GM18499 (cell line): ENCODE measurements at regions not wholly inside any gene's neighbourhood (a gene's known extent, or its start where the extent isn't known, plus 50 kb on each side); places are given as distances from the start of the nearest gene placed in this dataset.

Source experiments
- ATAC-seq: cut with Tn5 transposase; IDR thresholded peaks from one replicate; pipeline ENCODE4 v1.9.1; 2021; ENCODE audit warnings: moderate number of reproducible peaks; ENCODE audit not compliant: insufficient read depth, unreplicated experiment

GRCh38 chr10:91124016-91124415, 96.4 kb upstream of the PCGF5 start:
- no peak for ATAC-seq

GRCh38 chr10:91126471-91126870, 94.0 kb upstream of the PCGF5 start:
- ATAC-seq: no peak

- no peak for ATAC-seq
Measured at GRCh38 chr10:91127341-91128082, 93.0 kb upstream of the PCGF5 start.

- ATAC-seq: no peak
Measured at GRCh38 chr10:91135113-91135512, 85.3 kb upstream of the PCGF5 start.

- no peak for ATAC-seq
Measured at GRCh38 chr10:91137011-91137643, 83.3 kb upstream of the PCGF5 start.

- no peak for ATAC-seq
Measured at GRCh38 chr10:91137822-91138221, 82.6 kb upstream of the PCGF5 start.

- ATAC-seq: no peak
Measured at GRCh38 chr10:91140995-91141549, 79.4 kb upstream of the PCGF5 start.

- ATAC-seq: no peak
Measured at GRCh38 chr10:91144961-91145360, 75.5 kb upstream of the PCGF5 start.

- no peak for ATAC-seq
Measured at GRCh38 chr10:91146146-91146545, 74.3 kb upstream of the PCGF5 start.

GRCh38 chr10:91149550-91149949, 70.9 kb upstream of the PCGF5 start:
- no peak for ATAC-seq

GRCh38 chr10:91150631-91151030, 69.8 kb upstream of the PCGF5 start:
- ATAC-seq: no peak

GRCh38 chr10:91153508-91153907, 67.0 kb upstream of the PCGF5 start:
- ATAC-seq: no peak

- ATAC-seq: no peak
Measured at GRCh38 chr10:91154842-91155241, 65.6 kb upstream of the PCGF5 start.

- no peak for ATAC-seq
Measured at GRCh38 chr10:91156196-91156595, 64.3 kb upstream of the PCGF5 start.

GRCh38 chr10:91159254-91159783, 61.1 kb upstream of the PCGF5 start:
- ATAC-seq: no peak

GRCh38 chr10:91162050-91162494, 58.4 kb upstream of the PCGF5 start:
- no peak for ATAC-seq

- ATAC-seq: no peak
Measured at GRCh38 chr10:91162495-91163268, 57.8 kb upstream of the PCGF5 start.

GRCh38 chr10:91163269-91163868, 57.1 kb upstream of the PCGF5 start:
- ATAC-seq: no peak

GRCh38 chr10:91163869-91164474, 56.5 kb upstream of the PCGF5 start:
- ATAC-seq: no peak

- ATAC-seq: no peak
Measured at GRCh38 chr10:91164520-91165065, 55.9 kb upstream of the PCGF5 start.
